ENCODE measurements at regions not wholly inside any gene's neighbourhood (a gene's known extent, or its start where the extent isn't known, plus 50 kb on each side); places are given as distances from the start of the nearest gene placed in this dataset.
"Not testable (repeated sequence)": the region's sequence is repeated elsewhere in the genome, so short reads cannot be mapped to it uniquely, and the experiment has no call there.

GRCh38 chr6:8906699-8907098 lies 471.4 kb upstream of the SLC35B3 start:
- no peak for DNase-seq (ENCODE audit: low spot score)

GRCh38 chr6:8905757-8906156 lies 470.4 kb upstream of the SLC35B3 start:
- DNase-seq (ENCODE audit: low spot score): no peak

GRCh38 chr6:8904754-8905153 lies 469.4 kb upstream of the SLC35B3 start:
- DNase-seq (ENCODE audit: low spot score): no peak

- DNase-seq (ENCODE audit: low spot score): no peak
Measured at GRCh38 chr6:8900056-8900455, 464.7 kb upstream of the SLC35B3 start.

GRCh38 chr6:8889514-8889913 lies 454.2 kb upstream of the SLC35B3 start:
- no peak for DNase-seq (ENCODE audit: low spot score)

GRCh38 chr6:8888468-8888867 lies 453.1 kb upstream of the SLC35B3 start:
- DNase-seq (ENCODE audit: low spot score): no peak

- DNase-seq (ENCODE audit: low spot score): no peak
Measured at GRCh38 chr6:8881663-8882062, 446.3 kb upstream of the SLC35B3 start.

- no peak for DNase-seq (ENCODE audit: low spot score)
Measured at GRCh38 chr6:8879334-8879733, 444.0 kb upstream of the SLC35B3 start.

- no peak for DNase-seq (ENCODE audit: low spot score)
Measured at GRCh38 chr6:8875986-8876385, 440.6 kb upstream of the SLC35B3 start.

GRCh38 chr6:8872589-8872988 lies 437.2 kb upstream of the SLC35B3 start:
- DNase-seq (ENCODE audit: low spot score): no peak

GRCh38 chr6:8865451-8865850 lies 430.1 kb upstream of the SLC35B3 start:
- DNase-seq (ENCODE audit: low spot score): no peak

GRCh38 chr6:8860671-8861070 lies 425.3 kb upstream of the SLC35B3 start:
- no peak for DNase-seq (ENCODE audit: low spot score)

GRCh38 chr6:8859501-8859900 lies 424.2 kb upstream of the SLC35B3 start:
- no peak for DNase-seq (ENCODE audit: low spot score)

GRCh38 chr6:8858854-8859331 lies 423.5 kb upstream of the SLC35B3 start:
- no peak for DNase-seq (ENCODE audit: low spot score)

- DNase-seq (ENCODE audit: low spot score): no peak
Measured at GRCh38 chr6:8857160-8857559, 421.8 kb upstream of the SLC35B3 start.

GRCh38 chr6:8855411-8855810 lies 420.1 kb upstream of the SLC35B3 start:
- no peak for DNase-seq (ENCODE audit: low spot score)

- DNase-seq (ENCODE audit: low spot score): no peak
Measured at GRCh38 chr6:8852332-8852731, 417.0 kb upstream of the SLC35B3 start.

- not testable (repeated sequence) for DNase-seq (ENCODE audit: low spot score)
Measured at GRCh38 chr6:8846680-8847079, 411.3 kb upstream of the SLC35B3 start.

GRCh38 chr6:8845690-8846089 lies 410.3 kb upstream of the SLC35B3 start:
- DNase-seq (ENCODE audit: low spot score): no peak

- no peak for DNase-seq (ENCODE audit: low spot score)
Measured at GRCh38 chr6:8844968-8845367, 409.6 kb upstream of the SLC35B3 start.

GRCh38 chr6:8839626-8840025 lies 404.3 kb upstream of the SLC35B3 start:
- DNase-seq (ENCODE audit: low spot score): no peak

- no peak for DNase-seq (ENCODE audit: low spot score)
Measured at GRCh38 chr6:8837343-8837742, 402.0 kb upstream of the SLC35B3 start.

- not testable (repeated sequence) for DNase-seq (ENCODE audit: low spot score)
Measured at GRCh38 chr6:8832695-8833094, 397.4 kb upstream of the SLC35B3 start.

- DNase-seq (ENCODE audit: low spot score): no peak
Measured at GRCh38 chr6:8831366-8832152, 396.2 kb upstream of the SLC35B3 start.
